ENCODE measurements at regions not wholly inside any gene's neighbourhood (a gene's known extent, or its start where the extent isn't known, plus 50 kb on each side); places are given as distances from the start of the nearest gene placed in this dataset.

DNA sequence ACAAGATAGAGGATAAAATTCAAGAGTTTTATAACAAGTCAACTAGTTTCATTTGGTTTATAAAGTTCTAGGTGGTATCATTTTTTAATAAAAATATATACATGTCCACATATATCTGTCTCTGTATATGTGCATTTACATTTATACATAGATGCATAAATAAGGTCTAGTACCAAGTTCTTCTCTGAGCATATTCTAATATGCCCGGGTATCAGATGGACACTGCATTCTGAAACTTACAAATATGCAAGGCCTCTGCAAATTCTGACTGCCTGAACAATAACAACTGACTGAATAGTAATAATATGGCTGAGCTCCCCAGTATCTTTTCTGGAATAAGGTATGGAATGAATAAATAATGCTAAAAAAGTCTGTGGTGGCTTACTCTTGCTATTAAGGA is 304.8 kb downstream of the KLF12 start:
- DNase-seq (ENCODE audit: low read depth) = no peak
- H3K4me3 ChIP-seq (replicated peaks; ENCODE audit: low read depth, low read length) = no peak overlapping the region

DNA sequence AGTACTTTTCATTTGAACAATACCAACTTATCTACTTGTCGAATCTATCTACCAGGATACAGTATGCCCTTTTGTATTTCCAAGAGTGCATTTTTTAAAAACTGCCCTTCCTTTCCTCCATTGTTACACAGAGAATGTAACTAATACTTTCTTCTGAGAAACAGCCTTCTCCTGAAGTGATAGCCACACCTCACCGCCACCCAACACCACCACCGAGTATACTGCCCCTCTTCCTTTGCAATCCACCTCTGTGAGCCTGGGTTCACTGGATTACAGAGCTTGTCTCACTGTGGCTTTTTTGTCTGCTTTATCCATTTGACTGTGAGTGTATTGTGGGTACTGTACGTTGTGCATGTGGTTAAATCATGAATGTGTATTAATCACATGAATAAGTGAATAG is 305.4 kb downstream of the KLF12 start:
- H3K4me3 ChIP-seq (replicated peaks; ENCODE audit: low read depth, low read length) = no peak overlapping the region
- TF ChIP-seq, protein P1, sequence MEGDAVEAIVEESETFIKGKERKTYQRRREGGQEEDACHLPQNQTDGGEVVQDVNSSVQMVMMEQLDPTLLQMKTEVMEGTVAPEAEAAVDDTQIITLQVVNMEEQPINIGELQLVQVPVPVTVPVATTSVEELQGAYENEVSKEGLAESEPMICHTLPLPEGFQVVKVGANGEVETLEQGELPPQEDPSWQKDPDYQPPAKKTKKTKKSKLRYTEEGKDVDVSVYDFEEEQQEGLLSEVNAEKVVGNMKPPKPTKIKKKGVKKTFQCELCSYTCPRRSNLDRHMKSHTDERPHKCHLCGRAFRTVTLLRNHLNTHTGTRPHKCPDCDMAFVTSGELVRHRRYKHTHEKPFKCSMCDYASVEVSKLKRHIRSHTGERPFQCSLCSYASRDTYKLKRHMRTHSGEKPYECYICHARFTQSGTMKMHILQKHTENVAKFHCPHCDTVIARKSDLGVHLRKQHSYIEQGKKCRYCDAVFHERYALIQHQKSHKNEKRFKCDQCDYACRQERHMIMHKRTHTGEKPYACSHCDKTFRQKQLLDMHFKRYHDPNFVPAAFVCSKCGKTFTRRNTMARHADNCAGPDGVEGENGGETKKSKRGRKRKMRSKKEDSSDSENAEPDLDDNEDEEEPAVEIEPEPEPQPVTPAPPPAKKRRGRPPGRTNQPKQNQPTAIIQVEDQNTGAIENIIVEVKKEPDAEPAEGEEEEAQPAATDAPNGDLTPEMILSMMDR (IDR thresholded peaks at IDR 0.05; ENCODE audit: low read length, missing control alignments) = no peak
- no peak for DNase-seq (ENCODE audit: low read depth)

More for the DNA sequence above, 304.8 kb downstream of the KLF12 start:
- TF ChIP-seq, protein P1 (IDR thresholded peaks at IDR 0.05; ENCODE audit: low read length, missing control alignments) = no peak

DNA sequence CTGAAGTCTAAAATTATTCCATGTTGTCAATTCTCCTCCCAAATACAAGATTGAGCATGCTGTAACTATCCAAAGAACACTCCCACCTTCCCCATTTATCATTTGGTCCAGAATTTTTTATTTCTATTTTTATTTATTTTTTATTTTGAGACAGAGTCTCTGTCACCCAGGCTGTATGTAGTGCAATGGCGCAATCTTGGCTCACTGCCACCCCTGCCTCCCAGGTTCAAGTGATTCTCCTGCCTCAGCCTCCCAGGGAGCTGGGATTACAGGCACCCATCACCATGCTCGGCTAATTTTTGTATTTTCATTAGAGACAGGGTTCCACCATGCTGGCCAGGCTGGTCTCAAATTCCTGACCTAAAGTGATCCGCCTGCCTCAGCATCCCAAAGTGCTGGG is 306.8 kb downstream of the KLF12 start:
- H3K4me3 ChIP-seq (replicated peaks; ENCODE audit: low read depth, low read length) = no peak overlapping the region
- TF ChIP-seq, protein P1 (IDR thresholded peaks at IDR 0.05; ENCODE audit: low read length, missing control alignments) = no peak
- no peak for DNase-seq (ENCODE audit: low read depth)

DNA sequence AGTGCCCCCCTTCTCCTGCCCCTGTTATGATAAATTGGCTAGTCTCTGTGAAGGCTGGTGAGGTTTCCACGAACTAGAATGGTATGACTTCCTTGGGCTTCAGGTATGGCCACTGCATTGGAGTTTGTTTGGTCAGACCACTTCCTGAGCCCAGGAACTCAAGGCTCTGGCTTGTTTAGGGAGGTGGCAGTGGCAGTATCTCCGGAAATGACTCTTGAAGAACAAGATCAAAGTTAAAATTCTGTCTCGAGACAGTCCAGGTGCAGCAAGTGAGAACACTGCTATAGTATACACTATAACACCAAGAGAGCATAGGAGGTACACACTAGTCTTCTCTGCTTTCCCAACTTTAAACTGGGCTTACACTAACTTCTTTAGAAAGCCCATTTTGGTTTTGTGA is 309.1 kb downstream of the KLF12 start:
- DNase-seq (ENCODE audit: low read depth) = no peak
- no peak overlapping the region for H3K4me3 ChIP-seq (replicated peaks; ENCODE audit: low read depth, low read length)
- TF ChIP-seq, protein P1 (IDR thresholded peaks at IDR 0.05; ENCODE audit: low read length, missing control alignments) = no peak

DNA sequence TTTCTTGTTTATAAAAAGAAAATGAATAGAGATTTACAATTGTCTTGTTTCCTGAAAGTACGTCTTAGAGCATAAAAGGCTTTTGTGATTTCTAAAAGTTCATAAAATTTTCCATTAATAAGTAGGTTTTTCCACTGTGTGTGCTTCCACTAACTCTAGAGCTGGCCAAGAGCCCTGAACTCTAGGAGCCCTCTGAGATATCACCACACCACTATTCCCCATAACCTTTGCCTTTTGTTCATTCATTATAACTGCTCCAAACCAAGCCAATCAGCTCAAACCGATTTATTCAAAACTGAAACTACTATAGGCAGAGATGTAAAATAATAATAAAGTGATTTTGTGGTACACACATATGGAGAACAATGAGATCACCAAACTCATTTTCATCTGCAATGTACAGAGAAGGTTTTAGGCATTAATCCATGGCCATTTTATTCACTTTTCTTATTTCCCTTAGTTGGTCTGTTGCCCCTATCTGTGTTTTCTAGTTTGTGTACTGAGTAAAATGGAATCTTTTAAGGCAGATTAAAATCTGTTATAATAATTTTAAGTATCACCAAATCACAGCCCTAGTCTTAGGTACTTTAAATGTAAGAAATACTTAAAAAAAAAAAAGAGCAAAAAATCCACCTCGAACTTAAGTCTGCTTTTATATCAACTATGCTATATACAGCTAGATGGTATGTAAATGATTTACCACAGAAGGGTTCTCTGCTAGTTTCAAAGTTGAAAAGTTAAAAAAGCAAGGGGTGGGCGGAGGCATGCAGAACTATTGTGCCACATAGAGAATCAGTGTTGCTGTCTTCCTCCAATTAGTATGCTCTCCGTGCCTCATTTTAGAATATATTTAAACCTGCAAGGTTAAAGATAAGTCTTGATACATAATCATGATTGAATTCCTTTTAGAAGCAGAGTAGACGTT is 311.3 kb downstream of the KLF12 start:
- no peak overlapping the region for H3K4me3 ChIP-seq (replicated peaks; ENCODE audit: low read depth, low read length)
- no peak for DNase-seq (ENCODE audit: low read depth)
- TF ChIP-seq, protein P1 (IDR thresholded peaks at IDR 0.05; ENCODE audit: low read length, missing control alignments) = no peak

DNA sequence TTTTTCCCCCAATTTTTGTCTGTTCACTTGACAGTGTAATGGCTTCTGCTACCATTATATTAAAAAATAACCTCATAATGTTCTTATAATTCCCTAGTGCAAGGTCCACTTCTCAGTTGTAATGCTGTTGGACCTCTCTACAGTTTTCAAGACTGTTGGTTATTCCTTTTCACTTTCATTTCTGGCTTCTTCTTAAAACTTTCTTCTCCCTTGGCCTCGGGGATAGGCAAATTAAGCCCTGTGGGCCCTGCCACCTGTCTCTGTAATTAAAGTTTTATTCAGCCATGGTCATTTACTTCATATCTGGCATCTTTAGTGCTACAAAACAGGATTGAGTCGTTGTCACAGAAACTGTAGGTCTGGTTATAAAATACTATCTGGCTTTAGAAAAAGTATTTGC is 313.5 kb downstream of the KLF12 start:
- TF ChIP-seq, protein P1 (IDR thresholded peaks at IDR 0.05; ENCODE audit: low read length, missing control alignments) = no peak

DNA sequence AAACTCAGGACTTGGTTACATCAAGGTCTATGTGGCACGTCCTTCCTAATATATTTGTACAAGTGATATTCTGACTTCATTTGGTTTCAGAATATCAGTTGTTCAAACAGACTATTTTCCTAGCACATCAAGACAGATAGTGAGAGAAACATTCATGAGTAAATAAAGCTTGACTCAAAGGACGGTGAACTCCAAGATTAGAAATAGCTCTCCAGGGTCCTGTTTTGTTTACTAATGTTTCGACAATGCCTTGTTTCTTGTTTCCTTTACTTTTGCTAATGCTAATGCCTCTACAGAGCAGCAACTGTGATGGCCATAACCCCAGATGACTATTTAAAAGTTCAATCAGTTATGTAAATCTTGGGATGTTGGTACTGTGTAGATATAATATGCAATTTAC is 313.9 kb downstream of the KLF12 start:
- no peak for DNase-seq (ENCODE audit: low read depth)
- no peak overlapping the region for H3K4me3 ChIP-seq (replicated peaks; ENCODE audit: low read depth, low read length)
- TF ChIP-seq, protein P1 (IDR thresholded peaks at IDR 0.05; ENCODE audit: low read length, missing control alignments) = no peak

More for the DNA sequence above, 313.5 kb downstream of the KLF12 start:
- no peak overlapping the region for H3K4me3 ChIP-seq (replicated peaks; ENCODE audit: low read depth, low read length)
- no peak for DNase-seq (ENCODE audit: low read depth)

Measured in fibroblast of pulmonary artery (primary cell).